ENCODE measurements at regions not wholly inside any gene's neighbourhood (a gene's known extent, or its start where the extent isn't known, plus 50 kb on each side); places are given as distances from the start of the nearest gene placed in this dataset.

GRCh38 chr12:15049461-15050153, 76.8 kb downstream of the PDE6H start:
- POLR2A ChIA-PET, result no interaction called here
- no peaks in the 10 kb centered on the region for H3K4me1 ChIP-seq (ENCODE audit: control insufficient read depth, insufficient read depth, low read length)
- H3K27ac ChIP-seq (ENCODE audit: extremely low read depth, low read depth, low read length), result no peak overlapping the region
- TF ChIP-seq ZBTB17 (tag by site-specific recombination; IDR thresholded peaks at IDR 0.05), result no peak
- TF ChIP-seq ZBTB49 (tag by site-specific recombination; IDR thresholded peaks at IDR 0.05; ENCODE audit: low read depth), result no peak
- no peak for TF ChIP-seq ZNF114 (tag by site-specific recombination; IDR thresholded peaks at IDR 0.05)
- TF ChIP-seq ZNF658 (tag by site-specific recombination; IDR thresholded peaks at IDR 0.05), result no peak
- TF ChIP-seq ZNF274 (IDR thresholded peaks at IDR 0.05; ENCODE audit: low read length), result no peak
- no peak for TF ChIP-seq ZNF274 (tag by site-specific recombination; IDR thresholded peaks at IDR 0.05; ENCODE audit: borderline replicate concordance)
- no peak for TF ChIP-seq ZNF585B (tag by site-specific recombination; IDR thresholded peaks at IDR 0.05)
- no peak for TF ChIP-seq ZNF560 (tag by site-specific recombination; IDR thresholded peaks at IDR 0.05; ENCODE audit: borderline replicate concordance)
- TF ChIP-seq KLF16 (tag by site-specific recombination; IDR thresholded peaks at IDR 0.05), result no peak
- no peak for TF ChIP-seq ZNF488 (tag by site-specific recombination; IDR thresholded peaks at IDR 0.05)
- no peak for TF ChIP-seq ZNF623 (tag by site-specific recombination; IDR thresholded peaks at IDR 0.05)
- TF ChIP-seq ZNF558 (tag by site-specific recombination; IDR thresholded peaks at IDR 0.05), result no peak
- no peak for TF ChIP-seq PRDM10 (tag by site-specific recombination; IDR thresholded peaks at IDR 0.05)
- no peak for TF ChIP-seq ZNF701 (tag by site-specific recombination; IDR thresholded peaks at IDR 0.05)
- no peak for TF ChIP-seq ZNF324 (tag by site-specific recombination; IDR thresholded peaks at IDR 0.05)
- no peak for TF ChIP-seq ZNF629 (tag by site-specific recombination; IDR thresholded peaks at IDR 0.05)
- no peaks in the 10 kb centered on the region for H3K9me3 ChIP-seq (ENCODE audit: control insufficient read depth, insufficient read depth, low read depth, low read length)
- no peak overlapping the region for H3K4me3 ChIP-seq (ENCODE audit: low read depth, low read length)
- CTCF ChIA-PET, result no interaction called here
- H3K36me3 ChIP-seq (ENCODE audit: control insufficient read depth in 2 of 2, insufficient read depth in 1 of 2, low read length in 2 of 2), result no peaks in the 10 kb centered on the region

GRCh38 chr12:15050659-15051058, 77.8 kb downstream of the PDE6H start:
- POLR2A ChIA-PET, result no interaction called here
- H3K4me1 ChIP-seq (ENCODE audit: control insufficient read depth, insufficient read depth, low read length), result no peaks in the 10 kb centered on the region
- H3K36me3 ChIP-seq (ENCODE audit: control insufficient read depth in 2 of 2, insufficient read depth in 1 of 2, low read length in 2 of 2), result no peaks in the 10 kb centered on the region
- H3K4me3 ChIP-seq (ENCODE audit: low read depth, low read length), result no peak overlapping the region
- CTCF ChIA-PET, result no interaction called here
- H3K27ac ChIP-seq (ENCODE audit: extremely low read depth, low read depth, low read length), result no peak overlapping the region
- no peaks in the 10 kb centered on the region for H3K9me3 ChIP-seq (ENCODE audit: control insufficient read depth, insufficient read depth, low read depth, low read length)
- TF ChIP-seq ZBTB1 (tag by site-specific recombination; IDR thresholded peaks at IDR 0.05) (no peak), ZNF677 (tag by site-specific recombination; IDR thresholded peaks at IDR 0.05) (no peak), PATZ1 (tag by site-specific recombination; IDR thresholded peaks at IDR 0.05) (no peak), ZFP69B (tag by site-specific recombination; IDR thresholded peaks at IDR 0.05) (no peak), ZNF404 (tag by site-specific recombination; IDR thresholded peaks at IDR 0.05) (no peak), ZNF157 (tag by site-specific recombination; IDR thresholded peaks at IDR 0.05) (no peak), ZNF174 (tag by site-specific recombination; IDR thresholded peaks at IDR 0.05) (no peak), KLF16 (tag by site-specific recombination; IDR thresholded peaks at IDR 0.05) (no peak), ZNF600 (tag by site-specific recombination; IDR thresholded peaks at IDR 0.05) (no peak), ELK4 (IDR thresholded peaks at IDR 0.05; ENCODE audit: borderline replicate concordance, low read depth, low read length) (no peak), ZNF521 (tag by site-specific recombination; IDR thresholded peaks at IDR 0.05) (no peak), SALL2 (tag by site-specific recombination; IDR thresholded peaks at IDR 0.05; ENCODE audit: borderline replicate concordance) (no peak)

All from HEK293 (cell line).